Gastroesophageal sphincter (tissue), 4 donors: ENCODE measurements at regions not wholly inside any gene's neighbourhood (a gene's known extent, or its start where the extent isn't known, plus 50 kb on each side); places are given as distances from the start of the nearest gene placed in this dataset.

ENCODE experiments used
- ATAC-seq: fragments of 150-250 bp; one replicate; pipeline ENCODE4 v1.9.1; 2016; ENCODE audit warnings: mild to moderate bottlenecking, moderate library complexity
- H3K27ac ChIP-seq, 4 donors: fragments of 200-600 bp; sonication (generic) in 3 of 4; 1 replicate in 3 of 4; 2 replicates in 1 of 4; pipeline ENCODE4 v1.5.1; 2016 to 2019
- H3K27me3 ChIP-seq: fragments of 200-600 bp; sonication (generic); one replicate; pipeline ENCODE4 v1.5.1; 2019
- H3K36me3 ChIP-seq, 2 donors: fragments of 200-600 bp; sonication (generic); one replicate each; pipeline ENCODE4 v1.5.1; 2019; ENCODE audit warnings: control low read depth in 1 of 2
- H3K4me1 ChIP-seq, 3 donors: fragments of 200-600 bp; sonication (generic); 1 replicate in 2 of 3; 2 replicates in 1 of 3; pipeline ENCODE4 v1.5.1; 2016 to 2019; ENCODE audit warnings: control low read depth in 2 of 3
- H3K4me3 ChIP-seq, 2 donors: fragments of 200-600 bp; sonication (generic); one replicate each; pipeline ENCODE4 v1.5.1; 2019; ENCODE audit warnings: mild to moderate bottlenecking in 1 of 2, moderate library complexity in 1 of 2
- H3K9me3 ChIP-seq, 3 donors: fragments of 200-600 bp; sonication (generic); one replicate each; pipeline ENCODE4 v1.5.1; 2017 to 2019; ENCODE audit warnings: control low read depth in 2 of 3
- EP300 ChIP-seq: sonication (generic); formaldehyde crosslinking; IDR thresholded peaks from one replicate; pipeline ENCODE4 v1.6.1; 2017; ENCODE audit warnings: antibody characterized with exemption, mild to moderate bottlenecking
- POLR2A ChIP-seq, 2 donors: fragments of 450-650 bp; IDR thresholded peaks; one replicate each; pipeline ENCODE4 v1.6.1; 2017; ENCODE audit warnings: antibody characterized with exemption in 2 of 2, mild to moderate bottlenecking in 2 of 2, moderate library complexity in 1 of 2
- POLR2AphosphoS5 ChIP-seq: sonication (generic); formaldehyde crosslinking; IDR thresholded peaks from one replicate; pipeline ENCODE4 v1.6.1; 2017; ENCODE audit warnings: antibody characterized with exemption
- WGBS, 2 donors: methylation state at CpG; one replicate each; pipeline ENCODE4 v1.1.5; 2018; ENCODE audit warnings: low coverage in 1 of 2; 5-methylcytosine and 5-hydroxymethylcytosine counted together
- TF ChIP-seq, protein P1 (sequence below), 4 experiments: fragments of 200-600 bp in 2 of 4; fragments of 450-650 bp in 2 of 4; sonication (generic) in 1 of 4; IDR thresholded peaks; one replicate each; pipeline ENCODE4 v1.5.1; 2017 to 2019; ENCODE audit warnings: antibody characterized with exemption in 4 of 4, mild to moderate bottlenecking in 2 of 4, moderate library complexity in 2 of 4

DNA sequence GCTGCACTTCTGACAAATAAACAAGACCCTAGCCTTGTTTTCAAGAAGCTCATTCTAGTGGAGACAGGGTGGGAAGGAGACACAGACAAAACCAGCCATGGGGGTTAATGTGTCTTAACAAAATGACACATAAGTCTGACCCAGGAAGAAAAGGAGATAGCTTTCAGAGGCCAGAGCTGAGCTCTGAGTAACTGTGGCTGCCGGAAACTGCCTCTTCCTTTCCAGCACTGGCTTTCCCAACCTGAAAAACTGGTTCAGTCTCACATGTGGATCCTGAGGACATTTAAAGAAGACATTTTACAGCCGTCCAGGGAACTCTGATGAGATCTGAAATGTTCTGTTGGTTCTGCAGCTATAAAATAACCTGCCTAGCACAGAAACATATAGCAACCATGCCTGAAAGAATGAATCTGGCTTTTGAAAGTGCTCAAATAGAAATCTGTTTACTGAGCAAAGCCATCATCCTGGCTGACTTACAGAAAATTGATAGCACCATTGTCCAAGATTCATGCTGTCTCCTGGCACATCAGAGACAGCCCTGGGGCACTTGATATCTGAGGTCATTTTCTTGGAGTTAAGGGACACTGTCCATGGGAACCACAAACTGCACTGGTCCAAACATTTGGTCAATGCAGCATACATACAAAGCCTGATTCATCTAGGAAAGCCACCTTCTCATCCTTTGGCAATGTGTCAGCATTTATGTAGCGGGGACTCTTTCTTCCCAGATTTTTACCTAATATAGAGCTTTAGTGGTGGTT is 83.2 kb upstream of the PAX1 start:
- Histone ChIP-seq H3K27ac (no peak overlapping the region), H3K27me3 (peaks cover 33% of the 10 kb centered on the region), H3K4me3 (no peak overlapping the region), H3K9me3 (no peaks in the 10 kb centered on the region), H3K4me1 (no peaks in the 10 kb centered on the region), H3K36me3 (no peaks in the 10 kb centered on the region)
- ATAC-seq: no peak
- WGBS, 2 donors: 64 to 82% methylated on average over 1 to 2 of the region's 3 CpGs
- TF ChIP-seq, protein P1, sequence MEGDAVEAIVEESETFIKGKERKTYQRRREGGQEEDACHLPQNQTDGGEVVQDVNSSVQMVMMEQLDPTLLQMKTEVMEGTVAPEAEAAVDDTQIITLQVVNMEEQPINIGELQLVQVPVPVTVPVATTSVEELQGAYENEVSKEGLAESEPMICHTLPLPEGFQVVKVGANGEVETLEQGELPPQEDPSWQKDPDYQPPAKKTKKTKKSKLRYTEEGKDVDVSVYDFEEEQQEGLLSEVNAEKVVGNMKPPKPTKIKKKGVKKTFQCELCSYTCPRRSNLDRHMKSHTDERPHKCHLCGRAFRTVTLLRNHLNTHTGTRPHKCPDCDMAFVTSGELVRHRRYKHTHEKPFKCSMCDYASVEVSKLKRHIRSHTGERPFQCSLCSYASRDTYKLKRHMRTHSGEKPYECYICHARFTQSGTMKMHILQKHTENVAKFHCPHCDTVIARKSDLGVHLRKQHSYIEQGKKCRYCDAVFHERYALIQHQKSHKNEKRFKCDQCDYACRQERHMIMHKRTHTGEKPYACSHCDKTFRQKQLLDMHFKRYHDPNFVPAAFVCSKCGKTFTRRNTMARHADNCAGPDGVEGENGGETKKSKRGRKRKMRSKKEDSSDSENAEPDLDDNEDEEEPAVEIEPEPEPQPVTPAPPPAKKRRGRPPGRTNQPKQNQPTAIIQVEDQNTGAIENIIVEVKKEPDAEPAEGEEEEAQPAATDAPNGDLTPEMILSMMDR (IDR thresholded peaks at IDR 0.05): no peak
- TF ChIP-seq POLR2A (IDR thresholded peaks at IDR 0.05) (no peak), POLR2AphosphoS5 (no peak), EP300 (no peak)

DNA sequence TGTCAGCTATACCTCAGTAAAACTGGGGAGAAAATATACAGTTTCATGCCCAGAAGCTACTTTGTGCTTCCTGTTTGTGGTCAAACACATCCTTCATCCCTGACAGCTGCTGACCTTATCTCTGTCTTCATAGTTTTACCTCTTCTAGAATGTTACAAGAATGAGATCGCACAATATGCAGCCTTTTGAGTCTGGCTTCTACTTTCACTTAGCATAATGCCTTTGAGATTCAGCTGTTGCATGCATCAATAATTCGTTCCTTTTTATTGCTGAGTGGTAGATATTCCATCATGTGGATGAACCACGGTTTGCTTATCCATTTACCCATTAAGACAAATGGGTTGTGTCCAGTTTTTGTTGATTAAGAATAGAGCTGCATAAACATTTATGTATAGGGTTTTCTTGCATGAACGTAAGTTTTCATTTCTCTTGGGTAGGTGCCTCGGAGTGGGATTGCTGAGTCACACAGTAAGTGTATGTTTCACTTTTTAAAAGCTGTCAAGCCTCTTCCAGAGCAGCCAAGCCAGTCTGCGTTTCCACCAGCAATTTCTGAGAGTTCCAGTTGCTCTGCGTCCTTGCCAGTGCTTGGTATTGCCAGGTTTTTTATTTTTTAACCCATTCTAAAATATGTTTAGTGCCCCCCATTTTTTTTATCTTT is 86.6 kb upstream of the PAX1 start:
- H3K36me3 ChIP-seq: no peaks in the 10 kb centered on the region
- 25 to 35% methylated on average over 7 of the region's 7 CpGs for WGBS, 2 donors
- no peak for ATAC-seq
- H3K4me3 ChIP-seq: no peak overlapping the region
- no peak overlapping the region for H3K27ac ChIP-seq
- TF ChIP-seq EP300: no peak
- TF ChIP-seq POLR2AphosphoS5: no peak
- TF ChIP-seq, protein P1 (IDR thresholded peaks at IDR 0.05): no peak
- no peak for TF ChIP-seq POLR2A (IDR thresholded peaks at IDR 0.05)
- no peaks in the 10 kb centered on the region for H3K9me3 ChIP-seq
- peaks cover 30% of the 10 kb centered on the region for H3K27me3 ChIP-seq
- H3K4me1 ChIP-seq: no peaks in the 10 kb centered on the region

DNA sequence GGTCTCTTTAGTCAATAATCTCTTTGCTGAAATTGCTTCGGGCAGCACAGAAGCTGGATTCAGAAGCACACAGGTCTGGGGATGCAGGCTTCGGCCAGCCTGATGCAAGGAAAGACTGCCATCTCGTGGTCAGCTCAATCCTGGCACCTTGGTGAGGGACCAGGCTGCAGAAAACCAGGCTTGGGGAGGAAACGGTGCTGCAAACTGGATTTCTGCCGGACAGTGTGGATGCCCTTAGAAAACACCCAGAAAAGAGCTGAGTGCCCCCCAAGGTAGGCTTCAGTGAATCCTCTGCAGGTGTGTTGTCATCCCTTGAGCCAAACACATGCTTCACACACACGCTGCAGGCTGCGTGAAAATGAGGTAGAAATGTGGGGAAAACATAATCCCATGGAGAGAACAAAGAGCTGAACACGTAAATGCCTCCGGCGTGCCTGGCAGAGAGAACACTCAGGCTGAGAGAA is 89.8 kb upstream of the PAX1 start:
- H3K27ac ChIP-seq: no peak overlapping the region

DNA sequence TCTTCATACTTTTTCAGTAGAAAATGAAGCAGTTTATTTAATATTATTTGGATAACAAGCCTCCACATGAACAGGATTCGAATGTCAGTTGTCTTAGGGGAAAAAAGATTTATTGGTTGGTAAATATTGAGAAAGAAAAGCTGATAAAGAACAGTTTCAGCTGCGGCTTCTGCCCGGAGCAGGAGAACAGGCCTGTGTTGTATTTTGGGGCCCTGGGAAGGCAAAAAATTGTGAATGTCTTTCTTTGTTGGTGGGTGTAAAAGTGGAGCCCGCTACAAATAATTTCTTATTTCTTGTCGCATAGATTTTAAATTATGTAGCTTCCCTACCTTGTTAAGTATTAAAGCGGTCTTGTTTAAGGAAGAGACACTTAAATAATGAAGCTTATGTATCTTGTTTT is 90.5 kb upstream of the PAX1 start:
- TF ChIP-seq POLR2A (IDR thresholded peaks at IDR 0.05): no peak
- TF ChIP-seq, protein P1 (IDR thresholded peaks at IDR 0.05): no peak
- TF ChIP-seq EP300: no peak
- no peak for TF ChIP-seq POLR2AphosphoS5
- no peaks in the 10 kb centered on the region for H3K36me3 ChIP-seq
- no peaks in the 10 kb centered on the region for H3K4me1 ChIP-seq
- peaks cover 37% of the 10 kb centered on the region for H3K27me3 ChIP-seq
- ATAC-seq: no peak
- WGBS, 2 donors: 51 to 68% methylated on average over 6 of the region's 6 CpGs
- no peak overlapping the region for H3K27ac ChIP-seq
- H3K4me3 ChIP-seq: no peak overlapping the region
- no peaks in the 10 kb centered on the region for H3K9me3 ChIP-seq

More for the DNA sequence above, 89.8 kb upstream of the PAX1 start:
- Histone ChIP-seq H3K4me1 (no peaks in the 10 kb centered on the region), H3K4me3 (no peak overlapping the region), H3K9me3 (no peaks in the 10 kb centered on the region), H3K27me3 (peaks cover 34% of the 10 kb centered on the region), H3K36me3 (no peaks in the 10 kb centered on the region)
- WGBS, 2 donors: 37 to 49% methylated on average over 7 to 10 of the region's 10 CpGs
- TF ChIP-seq, protein P1 (IDR thresholded peaks at IDR 0.05): peak in 2 of 4 experiments; percentile 18 to 63
- no peak for TF ChIP-seq EP300
- ATAC-seq: peak; percentile 39

DNA sequence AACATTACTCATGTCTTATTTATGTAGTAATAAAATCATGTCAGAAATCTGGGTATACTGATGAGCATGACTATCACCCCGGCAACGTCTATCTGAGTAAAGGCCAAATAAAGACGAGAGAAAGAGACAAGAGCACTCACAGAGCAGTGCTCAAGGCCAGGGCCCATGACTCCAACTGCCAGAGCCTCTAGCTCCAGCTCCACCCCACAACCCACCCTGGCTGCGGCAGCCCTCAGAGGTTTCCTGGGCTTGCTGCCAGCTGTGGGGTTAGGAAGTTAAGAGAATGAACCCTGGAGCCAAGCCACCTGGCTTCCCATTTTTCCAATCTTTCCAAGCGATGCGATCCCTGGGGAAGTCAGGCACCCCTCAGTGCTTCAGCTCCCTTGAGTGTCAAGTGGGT is 92.0 kb upstream of the PAX1 start:
- Histone ChIP-seq H3K4me1 (no peaks in the 10 kb centered on the region), H3K36me3 (no peaks in the 10 kb centered on the region), H3K27ac (no peak overlapping the region), H3K27me3 (peaks cover 46% of the 10 kb centered on the region), H3K9me3 (no peaks in the 10 kb centered on the region), H3K4me3 (no peak overlapping the region)
- 8 to 15% methylated on average over 4 to 5 of the region's 6 CpGs for WGBS, 2 donors
- no peak for ATAC-seq
- TF ChIP-seq, protein P1 (IDR thresholded peaks at IDR 0.05): no peak
- TF ChIP-seq POLR2AphosphoS5 (no peak), POLR2A (IDR thresholded peaks at IDR 0.05) (no peak), EP300 (no peak)
